Endothelial cell of umbilical vein (primary cell): ENCODE measurements at regions not wholly inside any gene's neighbourhood (a gene's known extent, or its start where the extent isn't known, plus 50 kb on each side); places are given as distances from the start of the nearest gene placed in this dataset.

ENCODE experiments used
- BruUV-seq: library from RNA; stranded (reverse); fragments of 400-500 nt; replicated peaks from 2 replicates; lab custom pipeline; 2021; lab: Mats Ljungman, UMichigan
- CTCF ChIA-PET: fragments of 300-600, 350-600 bp; sonication (Branson Sonifier 250); formaldehyde crosslinking; loops from one replicate; lab custom pipeline; 2021; ENCODE audit warnings: antibody characterized with exemption, inconsistent platforms; lab: Charles Lee
- POLR2A ChIA-PET: fragments of 300-600, 350-600 bp; sonication (Branson Sonifier 250); formaldehyde crosslinking; loops from one replicate; lab custom pipeline; 2021; ENCODE audit warnings: antibody characterized with exemption, inconsistent platforms; lab: Charles Lee
- DNase-seq: peaks from one replicate; pipeline ENCODE4 v3.0.0-alpha.2; 2011; ENCODE audit warnings: low read depth, low spot score
- FAIRE-seq: peaks from 2 replicates; lab custom pipeline; 2011; peaks lifted over from hg19 to GRCh38; lab: Jason Lieb, UNC
- H2AFZ ChIP-seq: 2 replicates; pipeline ENCODE4 v1.6.0; 2012; ENCODE audit warnings: low read depth, low read length, control low read depth, inconsistent platforms
- H3K27ac ChIP-seq: 2 replicates; pipeline ENCODE4 v1.5.1; 2011; ENCODE audit warnings: low read depth, mild to moderate bottlenecking, control low read depth, low read length, moderate library complexity; ENCODE audit not compliant: insufficient read depth
- H3K27me3 ChIP-seq, 2 experiments: 2 replicates each; pipeline versions ENCODE4 v1.6.0 to v1.6.1; 2011; ENCODE audit warnings: low read length in 2 of 2, mixed read lengths in 1 of 2; ENCODE audit not compliant: control insufficient read depth in 2 of 2, insufficient read depth in 2 of 2
- H3K36me3 ChIP-seq, 2 experiments: 2 replicates in 1 of 2; 3 replicates in 1 of 2; pipeline ENCODE4 v1.5.1; 2011; ENCODE audit warnings: low read length in 2 of 2, mild to moderate bottlenecking in 1 of 2, moderate library complexity in 1 of 2; ENCODE audit not compliant: control insufficient read depth in 2 of 2, insufficient read depth in 2 of 2; ENCODE audit errors: extremely low read depth in 1 of 2
- H3K4me1 ChIP-seq: 3 replicates; pipeline ENCODE4 v1.5.1; 2011; ENCODE audit warnings: mild to moderate bottlenecking, low read length; ENCODE audit not compliant: control insufficient read depth, insufficient read depth; ENCODE audit errors: extremely low read depth
- H3K4me2 ChIP-seq: 2 replicates; pipeline ENCODE4 v1.6.1; 2011; ENCODE audit warnings: low read length, control low read depth, mixed read lengths; ENCODE audit not compliant: insufficient read depth
- H3K4me3 ChIP-seq, 3 experiments: fragments of 200-600 bp in 1 of 3; sonication (generic), shearing (Covaris generic) in 1 of 3; replicated peaks in 1 of 3; 2 replicates each; pipeline ENCODE4 v1.5.1; 2011 to 2016; ENCODE audit warnings: control low read depth in 3 of 3, low read length in 3 of 3, mild to moderate bottlenecking in 2 of 3, inconsistent platforms in 1 of 3, low read depth in 1 of 3, moderate library complexity in 1 of 3; ENCODE audit not compliant: insufficient read depth in 1 of 3
- H3K79me2 ChIP-seq: 2 replicates; pipeline ENCODE4 v1.6.0; 2012; ENCODE audit warnings: low read length, inconsistent platforms; ENCODE audit not compliant: control insufficient read depth, insufficient read depth
- H3K9ac ChIP-seq: replicated peaks from 2 replicates; pipeline ENCODE3; 2011; ENCODE audit warnings: low read length, control low read depth; ENCODE audit not compliant: insufficient read depth; ENCODE audit errors: extremely low read depth
- H3K9me1 ChIP-seq: replicated peaks from 3 replicates; pipeline ENCODE4 v1.6.0; 2011; ENCODE audit warnings: mild to moderate bottlenecking, low read length; ENCODE audit not compliant: control insufficient read depth, insufficient read depth; ENCODE audit errors: extremely low read depth
- H3K9me3 ChIP-seq: replicated peaks from 2 replicates; pipeline ENCODE4 v1.5.1; 2012; ENCODE audit warnings: low read length, inconsistent platforms; ENCODE audit not compliant: control insufficient read depth, insufficient read depth
- H4K20me1 ChIP-seq: replicated peaks from 2 replicates; pipeline ENCODE3; 2011; ENCODE audit warnings: mild to moderate bottlenecking, low read length; ENCODE audit not compliant: control insufficient read depth, insufficient read depth; ENCODE audit errors: extremely low read depth
- EZH2 ChIP-seq: IDR thresholded peaks from 2 replicates; pipeline ENCODE4 v1.6.1; 2012; ENCODE audit warnings: borderline replicate concordance, low read depth, mild to moderate bottlenecking, moderate library complexity, low read length, inconsistent platforms; ENCODE audit not compliant: severe bottlenecking
- FOS ChIP-seq: IDR thresholded peaks from 2 replicates; pipeline ENCODE4 v1.6.1; 2011; ENCODE audit warnings: mild to moderate bottlenecking, low read length, moderate library complexity, borderline replicate concordance; ENCODE audit not compliant: insufficient read depth
- GATA2 ChIP-seq: IDR thresholded peaks from 2 replicates; pipeline ENCODE4 v1.7.0; 2011; ENCODE audit warnings: low read depth, mild to moderate bottlenecking, moderate library complexity, mixed read lengths, low read length; ENCODE audit not compliant: insufficient read length, insufficient read depth
- JUN ChIP-seq: IDR thresholded peaks from 2 replicates; pipeline ENCODE4 v1.6.1; 2011; ENCODE audit warnings: borderline replicate concordance, low read depth; ENCODE audit not compliant: insufficient read length, insufficient read depth
- MYC ChIP-seq: IDR thresholded peaks from one replicate; pipeline ENCODE4 v1.6.1; 2011; ENCODE audit warnings: mild to moderate bottlenecking, low read depth, low read length
- POLR2A ChIP-seq: IDR thresholded peaks from 2 replicates; pipeline ENCODE4 v1.6.1; 2012; ENCODE audit warnings: low read depth, mild to moderate bottlenecking, control low read depth, low read length
- POLR2AphosphoS5 ChIP-seq: IDR thresholded peaks from 2 replicates; pipeline ENCODE4 v1.6.1; 2012; ENCODE audit warnings: low read depth, mild to moderate bottlenecking, control low read depth, low read length, moderate library complexity; ENCODE audit not compliant: insufficient read depth
- dilution Hi-C: fragments of 300-500 bp; cut with MboI; formaldehyde crosslinking; loops from one replicate; pipeline ENCODE4 v1.15.0; 2019; ENCODE audit warnings: low sequenced_read_pairs; ENCODE audit not compliant: extremely low pct_ligation_motif_present
- intact Hi-C: fragments of 100-400 bp; cut with micrococcal nuclease; formaldehyde crosslinking; loops from one replicate; pipeline ENCODE4 v1.10.0; 2022
- TF ChIP-seq, protein P1 (sequence below), 2 donors: IDR thresholded peaks; 1 replicate in 1 of 2; 2 replicates in 1 of 2; pipeline ENCODE4 v1.5.1; 2011; ENCODE audit warnings: low read length in 2 of 2, mild to moderate bottlenecking in 2 of 2, moderate library complexity in 2 of 2, control low read depth in 1 of 2, inconsistent platforms in 1 of 2, low read depth in 1 of 2; ENCODE audit not compliant: insufficient read depth in 1 of 2; ENCODE audit errors: extremely low read depth in 1 of 2
- TF ChIP-seq, protein P2 (sequence below): IDR thresholded peaks from 2 replicates; pipeline ENCODE4 v1.6.1; 2011; ENCODE audit not compliant: insufficient read depth, insufficient read length

DNA sequence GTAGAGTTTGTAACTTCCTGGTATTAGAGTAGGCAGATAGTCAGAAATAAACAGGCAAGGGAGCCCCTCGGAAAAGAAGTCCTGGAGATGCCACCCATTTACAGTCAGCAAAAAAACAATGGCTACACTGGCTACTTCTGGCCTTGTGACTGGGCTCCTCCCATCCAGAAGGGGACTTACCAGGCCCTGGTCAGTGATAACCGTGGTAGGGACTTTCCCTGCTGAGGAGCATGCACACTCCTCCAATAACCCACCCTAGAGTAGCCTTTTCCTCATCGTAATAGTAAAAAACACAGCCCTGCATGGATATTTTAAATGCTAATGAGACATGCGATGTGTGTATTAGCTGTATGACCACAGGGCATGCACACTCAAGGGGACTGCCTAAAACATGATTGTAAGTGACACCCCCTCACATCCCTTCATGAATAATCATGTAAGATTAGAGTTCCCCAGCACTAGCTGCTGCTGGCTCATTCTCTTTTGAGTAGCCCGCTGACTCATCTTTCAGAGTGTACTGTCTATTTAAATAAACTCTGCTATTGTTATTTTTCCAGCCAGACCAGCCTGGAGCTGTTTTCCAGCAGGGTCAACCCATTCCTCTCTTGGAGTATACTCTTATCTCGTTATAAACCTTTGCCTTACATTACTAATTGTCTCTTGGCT, 413.8 kb upstream of the TMTC1 start:
- no TSS peak for BruUV-seq
- H3K36me3 ChIP-seq = no peaks in the 10 kb centered on the region
- dilution Hi-C loops = no loop called here
- H3K79me2 ChIP-seq = no peaks in the 10 kb centered on the region
- CTCF ChIA-PET = no interaction called here
- DNase-seq = no peak
- intact Hi-C loops = no loop called here
- no peak overlapping the region for H3K4me2 ChIP-seq
- H3K27me3 ChIP-seq = peaks cover 14 to 16% of the 10 kb centered on the region in 2 experiments
- H3K9me1 ChIP-seq = no peaks in the 10 kb centered on the region
- no peak for FAIRE-seq
- POLR2A ChIA-PET = no interaction called here
- no peak overlapping the region for H3K9ac ChIP-seq
- no peaks in the 10 kb centered on the region for H4K20me1 ChIP-seq
- no peak overlapping the region for H2AFZ ChIP-seq
- H3K4me1 ChIP-seq = peaks cover 3% of the 10 kb centered on the region
- H3K27ac ChIP-seq = no peak overlapping the region
- no peak overlapping the region for H3K4me3 ChIP-seq
- no peaks in the 10 kb centered on the region for H3K9me3 ChIP-seq
- TF ChIP-seq, protein P1, sequence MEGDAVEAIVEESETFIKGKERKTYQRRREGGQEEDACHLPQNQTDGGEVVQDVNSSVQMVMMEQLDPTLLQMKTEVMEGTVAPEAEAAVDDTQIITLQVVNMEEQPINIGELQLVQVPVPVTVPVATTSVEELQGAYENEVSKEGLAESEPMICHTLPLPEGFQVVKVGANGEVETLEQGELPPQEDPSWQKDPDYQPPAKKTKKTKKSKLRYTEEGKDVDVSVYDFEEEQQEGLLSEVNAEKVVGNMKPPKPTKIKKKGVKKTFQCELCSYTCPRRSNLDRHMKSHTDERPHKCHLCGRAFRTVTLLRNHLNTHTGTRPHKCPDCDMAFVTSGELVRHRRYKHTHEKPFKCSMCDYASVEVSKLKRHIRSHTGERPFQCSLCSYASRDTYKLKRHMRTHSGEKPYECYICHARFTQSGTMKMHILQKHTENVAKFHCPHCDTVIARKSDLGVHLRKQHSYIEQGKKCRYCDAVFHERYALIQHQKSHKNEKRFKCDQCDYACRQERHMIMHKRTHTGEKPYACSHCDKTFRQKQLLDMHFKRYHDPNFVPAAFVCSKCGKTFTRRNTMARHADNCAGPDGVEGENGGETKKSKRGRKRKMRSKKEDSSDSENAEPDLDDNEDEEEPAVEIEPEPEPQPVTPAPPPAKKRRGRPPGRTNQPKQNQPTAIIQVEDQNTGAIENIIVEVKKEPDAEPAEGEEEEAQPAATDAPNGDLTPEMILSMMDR (IDR thresholded peaks at IDR 0.05; ENCODE audit: extremely low read depth in 1 of 2, insufficient read depth in 1 of 2, low read depth in 1 of 2, low read length in 2 of 2) = no peak

DNA sequence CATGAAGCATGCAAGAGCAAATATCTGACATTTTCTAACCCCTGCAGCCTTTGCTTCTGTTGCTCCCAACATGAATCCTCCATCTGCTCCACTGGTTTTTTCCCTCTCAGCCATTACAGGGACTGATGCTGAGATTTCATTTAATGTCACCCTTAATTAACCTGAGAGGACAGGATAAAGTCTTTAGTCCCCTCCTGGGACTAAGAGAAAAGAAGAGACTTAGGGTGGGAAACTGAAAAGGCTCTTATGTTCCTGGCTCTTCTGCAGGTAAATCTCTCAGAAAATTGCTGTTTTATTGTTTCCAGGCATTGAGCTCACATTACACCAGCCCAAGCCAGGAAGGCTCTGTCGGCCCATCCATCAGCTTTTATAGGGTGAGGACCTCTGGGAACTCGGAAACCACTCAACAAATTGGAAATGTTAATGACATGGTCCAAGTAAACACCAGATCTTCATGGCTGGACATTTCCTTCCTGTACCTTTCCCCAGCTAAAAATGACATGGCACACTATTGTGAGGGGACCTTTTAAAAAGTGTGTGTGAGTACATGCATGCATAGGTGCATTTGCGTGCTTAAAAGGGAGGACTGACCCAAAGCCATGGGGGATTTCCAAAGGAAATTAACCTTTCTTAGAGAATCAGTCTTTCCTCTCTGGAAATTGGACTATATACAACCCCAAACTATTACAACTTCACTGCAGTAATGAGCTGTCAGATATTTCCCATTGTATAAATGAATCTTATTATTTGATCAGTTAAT, 408.1 kb upstream of the TMTC1 start:
- TF ChIP-seq GATA2 (no peak), MYC (no peak), EZH2 (no peak), JUN (no peak), POLR2AphosphoS5 (no peak), FOS (no peak), POLR2A (no peak)
- TF ChIP-seq, protein P2, sequence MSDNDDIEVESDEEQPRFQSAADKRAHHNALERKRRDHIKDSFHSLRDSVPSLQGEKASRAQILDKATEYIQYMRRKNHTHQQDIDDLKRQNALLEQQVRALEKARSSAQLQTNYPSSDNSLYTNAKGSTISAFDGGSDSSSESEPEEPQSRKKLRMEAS = no peak
- TF ChIP-seq, protein P1 (IDR thresholded peaks at IDR 0.05; ENCODE audit: extremely low read depth in 1 of 2, insufficient read depth in 1 of 2, low read depth in 1 of 2, low read length in 2 of 2) = no peak
- dilution Hi-C loops (no loop called here), intact Hi-C loops (no loop called here)
- Histone ChIP-seq H3K27ac (no peak overlapping the region), H3K9ac (no peak overlapping the region), H4K20me1 (no peaks in the 10 kb centered on the region), H3K4me1 (no peaks in the 10 kb centered on the region), H2AFZ (no peak overlapping the region), H3K36me3 (no peaks in the 10 kb centered on the region), H3K4me2 (no peak overlapping the region), H3K27me3 (peaks cover 0 to 2% of the 10 kb centered on the region in 2 experiments), H3K9me3 (no peaks in the 10 kb centered on the region), H3K9me1 (no peaks in the 10 kb centered on the region), H3K79me2 (no peaks in the 10 kb centered on the region), H3K4me3 (no peak overlapping the region)
- FAIRE-seq (no peak), DNase-seq (peak; percentile 5)
- ChIA-PET POLR2A (no interaction called here), CTCF (no interaction called here)
- BruUV-seq = no TSS peak
